ENCODE measurements at regions not wholly inside any gene's neighbourhood (a gene's known extent, or its start where the extent isn't known, plus 50 kb on each side); places are given as distances from the start of the nearest gene placed in this dataset.

DNA sequence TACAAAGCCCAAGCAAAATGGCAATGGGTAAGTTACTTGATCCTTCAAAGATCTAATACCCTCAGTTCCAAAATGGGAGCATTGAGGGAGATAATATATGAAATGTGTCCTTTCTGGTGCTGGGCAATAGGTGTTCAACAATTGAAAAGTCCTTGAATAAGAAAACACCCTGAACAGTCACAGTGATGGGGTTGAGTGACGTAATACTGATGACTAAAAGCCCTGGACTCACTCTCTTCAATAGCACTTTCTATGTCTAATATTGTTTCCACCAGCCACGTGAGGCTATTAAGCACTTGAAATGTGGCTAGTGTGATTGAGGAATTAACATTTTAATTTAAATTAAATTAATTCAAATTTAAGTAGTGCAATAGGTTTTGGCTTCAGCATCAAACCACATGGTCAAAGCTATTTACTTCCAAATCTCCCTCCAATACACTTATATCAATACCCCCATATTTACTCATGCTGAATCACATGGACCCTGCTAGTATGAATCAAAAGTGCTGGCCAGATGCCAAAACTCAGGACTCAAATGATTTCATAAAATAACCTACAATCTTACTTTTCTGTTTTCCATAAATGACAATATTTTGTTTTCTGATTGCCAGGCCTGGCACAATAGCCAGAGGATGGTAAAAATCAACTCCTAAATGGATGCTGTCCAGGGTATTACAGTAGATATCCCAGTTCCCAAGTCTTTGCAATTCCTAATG is 516.2 kb downstream of the HAPSTR1 start:
- no peak overlapping the region for H3K4me3 ChIP-seq
- no peaks in the 10 kb centered on the region for H3K4me1 ChIP-seq
- no peaks in the 10 kb centered on the region for H3K27me3 ChIP-seq
- no peaks in the 10 kb centered on the region for H3K9me3 ChIP-seq
- intact Hi-C loops (cut with DNase I): no loop called here
- TF ChIP-seq POLR2A (IDR thresholded peaks at IDR 0.05): no peak
- TF ChIP-seq, protein P1, sequence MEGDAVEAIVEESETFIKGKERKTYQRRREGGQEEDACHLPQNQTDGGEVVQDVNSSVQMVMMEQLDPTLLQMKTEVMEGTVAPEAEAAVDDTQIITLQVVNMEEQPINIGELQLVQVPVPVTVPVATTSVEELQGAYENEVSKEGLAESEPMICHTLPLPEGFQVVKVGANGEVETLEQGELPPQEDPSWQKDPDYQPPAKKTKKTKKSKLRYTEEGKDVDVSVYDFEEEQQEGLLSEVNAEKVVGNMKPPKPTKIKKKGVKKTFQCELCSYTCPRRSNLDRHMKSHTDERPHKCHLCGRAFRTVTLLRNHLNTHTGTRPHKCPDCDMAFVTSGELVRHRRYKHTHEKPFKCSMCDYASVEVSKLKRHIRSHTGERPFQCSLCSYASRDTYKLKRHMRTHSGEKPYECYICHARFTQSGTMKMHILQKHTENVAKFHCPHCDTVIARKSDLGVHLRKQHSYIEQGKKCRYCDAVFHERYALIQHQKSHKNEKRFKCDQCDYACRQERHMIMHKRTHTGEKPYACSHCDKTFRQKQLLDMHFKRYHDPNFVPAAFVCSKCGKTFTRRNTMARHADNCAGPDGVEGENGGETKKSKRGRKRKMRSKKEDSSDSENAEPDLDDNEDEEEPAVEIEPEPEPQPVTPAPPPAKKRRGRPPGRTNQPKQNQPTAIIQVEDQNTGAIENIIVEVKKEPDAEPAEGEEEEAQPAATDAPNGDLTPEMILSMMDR (IDR thresholded peaks at IDR 0.05): no peak
- TF ChIP-seq POLR2AphosphoS5 (IDR thresholded peaks at IDR 0.05): no peak
- no peak for TF ChIP-seq EP300 (IDR thresholded peaks at IDR 0.05)
- H3K27ac ChIP-seq: no peak overlapping the region
- no peaks in the 10 kb centered on the region for H3K36me3 ChIP-seq
- no peak for DNase-seq
- 86 to 91% methylated on average over 2 of the region's 2 CpGs for whole genome bisulfite sequencing, 2 donors

DNA sequence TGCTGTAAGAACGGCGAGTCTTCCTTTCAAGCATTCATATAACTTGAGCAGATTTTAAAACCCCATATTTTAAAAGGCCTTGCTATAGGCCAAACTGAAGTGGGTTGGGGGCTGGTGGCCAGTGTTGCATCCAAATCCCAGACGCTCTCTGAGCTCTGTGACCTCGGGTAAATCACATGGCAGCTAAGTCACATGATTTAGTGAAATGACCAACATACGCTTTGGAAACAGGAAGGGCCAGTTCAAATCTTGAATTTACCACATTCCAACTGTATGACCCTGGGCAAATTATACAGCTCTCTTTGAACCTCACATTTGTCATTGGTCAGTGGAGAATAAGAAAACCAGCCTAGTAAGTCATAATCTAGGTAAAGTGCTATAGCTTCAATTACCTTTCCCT is 519.3 kb downstream of the HAPSTR1 start:
- Histone ChIP-seq H3K4me3 (no peak overlapping the region), H3K27me3 (no peaks in the 10 kb centered on the region), H3K36me3 (no peaks in the 10 kb centered on the region), H3K9me3 (no peaks in the 10 kb centered on the region), H3K27ac (no peak overlapping the region), H3K4me1 (peaks cover 0 to 14% (median 5%) of the 10 kb centered on the region in 4 donors)
- TF ChIP-seq POLR2A (IDR thresholded peaks at IDR 0.05): no peak
- TF ChIP-seq, protein P1 (IDR thresholded peaks at IDR 0.05): no peak
- TF ChIP-seq EP300 (IDR thresholded peaks at IDR 0.05): no peak
- TF ChIP-seq POLR2AphosphoS5 (IDR thresholded peaks at IDR 0.05): no peak
- no peak for DNase-seq
- 79 to 82% methylated on average over 5 of the region's 5 CpGs for WGBS, 2 donors
- intact Hi-C loops (cut with DNase I): no loop called here

DNA sequence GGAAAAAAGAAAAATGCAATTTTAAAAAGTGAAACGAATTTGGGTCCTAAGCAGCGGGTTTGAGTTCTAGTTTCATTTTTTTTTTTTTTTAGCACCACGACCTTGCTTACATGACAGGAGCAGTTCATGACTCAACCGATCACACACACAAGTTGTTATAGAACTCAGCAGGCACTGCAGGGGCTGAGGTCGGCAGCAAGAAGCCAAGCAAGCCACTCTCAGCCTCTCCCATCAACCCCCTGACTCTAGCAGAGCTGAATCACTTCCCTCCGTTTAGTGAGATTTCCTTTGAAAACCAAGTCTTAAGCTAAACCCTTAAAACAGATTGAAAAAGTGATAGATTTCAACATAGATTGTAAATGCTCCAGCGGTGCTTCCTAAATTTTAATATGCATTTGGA is 520.8 kb downstream of the HAPSTR1 start:
- no peaks in the 10 kb centered on the region for H3K36me3 ChIP-seq
- TF ChIP-seq POLR2AphosphoS5 (IDR thresholded peaks at IDR 0.05) (no peak), EP300 (IDR thresholded peaks at IDR 0.05) (no peak), POLR2A (IDR thresholded peaks at IDR 0.05) (no peak)
- TF ChIP-seq, protein P1 (IDR thresholded peaks at IDR 0.05): no peak
- intact Hi-C loops (cut with DNase I): no loop called here
- no peak overlapping the region for H3K27ac ChIP-seq
- H3K4me1 ChIP-seq: peaks cover 0 to 14% (median 5%) of the 10 kb centered on the region in 4 donors
- no peak for DNase-seq
- no peaks in the 10 kb centered on the region for H3K9me3 ChIP-seq
- H3K4me3 ChIP-seq: no peak overlapping the region
- WGBS, 2 donors: 56 to 78% methylated on average over 7 of the region's 7 CpGs
- no peaks in the 10 kb centered on the region for H3K27me3 ChIP-seq

DNA sequence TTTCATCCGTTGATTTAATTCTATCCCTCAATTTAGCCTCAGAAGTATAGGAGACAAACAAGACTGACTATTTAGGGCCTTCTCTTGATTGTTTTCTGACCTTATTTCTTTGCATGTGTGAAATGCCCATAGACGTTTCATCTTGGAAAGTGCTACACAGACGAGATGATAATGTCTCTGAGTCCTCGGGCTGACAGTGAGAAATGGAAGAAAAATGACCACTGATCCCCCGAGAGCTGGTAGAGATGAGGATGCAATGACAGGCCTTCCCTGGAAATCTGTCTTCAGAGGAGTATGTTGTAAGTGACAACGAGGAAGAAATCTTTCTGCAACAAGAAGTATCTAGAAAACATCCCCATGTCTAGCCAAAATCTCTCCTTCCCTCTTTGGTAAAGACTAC is 522.9 kb downstream of the HAPSTR1 start:
- no peak overlapping the region for H3K27ac ChIP-seq
- intact Hi-C loops (cut with DNase I): no loop called here
- H3K36me3 ChIP-seq: no peaks in the 10 kb centered on the region
- H3K9me3 ChIP-seq: no peaks in the 10 kb centered on the region
- TF ChIP-seq, protein P1 (IDR thresholded peaks at IDR 0.05): no peak
- TF ChIP-seq EP300 (IDR thresholded peaks at IDR 0.05): no peak
- no peak for TF ChIP-seq POLR2AphosphoS5 (IDR thresholded peaks at IDR 0.05)
- 83 to 87% methylated on average over 6 of the region's 6 CpGs for WGBS, 2 donors
- no peaks in the 10 kb centered on the region for H3K27me3 ChIP-seq
- H3K4me3 ChIP-seq: no peak overlapping the region
- no peak for DNase-seq
- peaks cover 0 to 14% (median 5%) of the 10 kb centered on the region in 4 donors for H3K4me1 ChIP-seq

DNA sequence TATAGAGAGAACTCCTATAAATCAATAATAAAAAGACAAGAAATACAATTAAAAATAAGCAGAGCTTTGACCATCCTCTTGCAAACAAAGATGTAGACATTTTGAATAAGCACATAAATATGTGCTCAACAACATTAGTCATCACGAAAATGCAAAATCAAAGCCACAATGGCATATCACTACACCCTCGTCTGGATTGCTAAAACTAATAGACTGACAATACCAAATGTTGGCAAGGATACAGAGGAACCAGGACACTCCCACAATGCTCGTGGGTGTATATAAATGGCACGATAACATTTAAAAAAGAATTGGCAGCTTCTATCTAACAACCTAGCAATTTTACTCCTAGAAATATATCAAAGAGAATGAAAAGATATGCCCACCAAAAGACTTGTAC is 530.8 kb downstream of the HAPSTR1 start:
- no peak overlapping the region for H3K27ac ChIP-seq
- WGBS, 2 donors: 75 to 81% methylated on average over 4 of the region's 4 CpGs
- TF ChIP-seq, protein P1 (IDR thresholded peaks at IDR 0.05): no peak
- TF ChIP-seq POLR2AphosphoS5 (IDR thresholded peaks at IDR 0.05) (no peak), EP300 (IDR thresholded peaks at IDR 0.05) (no peak)
- intact Hi-C loops (cut with DNase I): no loop called here
- no peaks in the 10 kb centered on the region for H3K36me3 ChIP-seq
- H3K4me3 ChIP-seq: no peak overlapping the region
- no peaks in the 10 kb centered on the region for H3K9me3 ChIP-seq
- no peaks in the 10 kb centered on the region for H3K4me1 ChIP-seq
- no peak for DNase-seq
- H3K27me3 ChIP-seq: no peaks in the 10 kb centered on the region

Data from sigmoid colon (tissue), 6 donors.